ENCODE measurements at regions not wholly inside any gene's neighbourhood (a gene's known extent, or its start where the extent isn't known, plus 50 kb on each side); places are given as distances from the start of the nearest gene placed in this dataset.
"Not testable (repeated sequence)": the region's sequence is repeated elsewhere in the genome, so short reads cannot be mapped to it uniquely, and the experiment has no call there.

DNA sequence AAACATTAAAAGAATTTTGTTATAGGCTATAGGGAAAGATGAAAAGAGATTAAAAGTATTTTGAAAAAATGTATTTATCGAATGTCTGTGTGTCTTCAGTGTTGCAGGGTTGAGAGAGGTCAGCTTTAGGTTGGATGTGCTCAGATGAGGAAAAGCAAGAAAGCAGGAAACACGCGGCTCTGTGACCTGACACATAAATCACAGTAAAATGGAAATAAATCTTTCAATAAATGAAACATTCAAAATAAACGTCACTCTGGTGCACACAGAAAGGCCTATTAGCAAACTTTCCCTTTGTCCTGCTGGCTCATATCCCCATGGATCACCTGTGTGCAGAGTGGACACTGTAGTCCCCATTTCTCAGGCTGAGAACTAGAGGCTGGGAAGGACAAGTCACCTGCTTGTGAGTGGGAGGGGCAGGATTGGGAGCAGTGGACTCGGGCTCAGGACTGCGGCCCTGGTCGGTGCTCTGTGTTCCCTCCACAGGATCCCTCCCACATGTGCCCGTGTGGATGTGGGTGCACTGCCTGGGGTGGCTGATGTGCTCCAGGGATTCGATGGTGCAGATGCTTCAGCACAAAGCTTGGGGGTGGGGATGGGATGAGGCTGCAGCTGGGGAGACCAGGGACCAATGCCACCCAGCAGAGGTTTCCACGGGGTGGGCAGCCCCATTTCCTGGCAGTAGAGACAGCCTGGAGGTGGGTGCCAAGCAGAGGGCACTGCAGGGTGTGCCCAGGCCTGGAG is 96.0 kb upstream of the IGLL5 start:
- Histone ChIP-seq H3K4me1 (ENCODE audit: control insufficient read depth in 2 of 2, insufficient read depth in 2 of 2, low read length in 2 of 2) (peaks cover 0 to 3% of the 10 kb centered on the region in 2 donors), H3K27me3 (replicated peaks in 1 of 4; ENCODE audit: control extremely low read depth in 1 of 4, control insufficient read depth in 3 of 4, insufficient read depth in 4 of 4, low read length in 3 of 4) (peaks cover 0 to 3% (median 0%) of the 10 kb centered on the region in 4 experiments), H3K4me2 (replicated peaks; ENCODE audit: low read depth, low read length, poor library complexity, severe bottlenecking) (no peak overlapping the region), H3K9ac (ENCODE audit: low read length) (no peak overlapping the region), H3K36me3 (replicated peaks in 1 of 2; ENCODE audit: control extremely low read depth in 1 of 2, control insufficient read depth in 1 of 2, extremely low read depth in 1 of 2, insufficient read depth in 2 of 2, low read length in 1 of 2) (no peaks in the 10 kb centered on the region), H3K27ac (ENCODE audit: low read length in 2 of 2) (no peak overlapping the region), H3K79me2 (ENCODE audit: control insufficient read depth, insufficient read depth, low read length) (no peaks in the 10 kb centered on the region), H4K20me1 (ENCODE audit: control insufficient read depth, insufficient read depth, low read length, poor library complexity, severe bottlenecking) (no peaks in the 10 kb centered on the region), H3K9me3 (ENCODE audit: control extremely low read depth in 1 of 3, control insufficient read depth in 2 of 3, insufficient read depth in 1 of 3, low read length in 2 of 3) (peaks cover 0 to 31% (median 0%) of the 10 kb centered on the region in 3 donors), H2AFZ (ENCODE audit: insufficient read depth, low read depth, low read length, poor library complexity, severe bottlenecking) (no peak overlapping the region), H3K4me3 (ENCODE audit: control extremely low read depth in 1 of 5, extremely low read depth in 1 of 5, insufficient read depth in 1 of 5, low read depth in 2 of 5, low read length in 4 of 5) (no peak overlapping the region)
- WGBS (ENCODE audit: insufficient coverage) = 62% methylated on average over 5 of the region's 10 CpGs
- DNase-seq = no peak
- intact Hi-C loops (cut with micrococcal nuclease) = no loop called here
- ChIA-PET CTCF (interaction anchor here (1.0 to 8.6 kb wide), 7 partner anchors 11 to 166 kb away, joined by 3 to 139 read pairs (median 4); no protein-coding TSS in a partner anchor), POLR2A (no interaction called here)
- no peak for ATAC-seq (ENCODE audit: low read depth)
- Mint-ChIP-seq H3K4me1 (no peaks in the 10 kb centered on the region), H3K27me3 (peaks cover 3% of the 10 kb centered on the region), H3K27ac (no peak overlapping the region), H3K9me3 (ENCODE audit: insufficient read depth) (no peaks in the 10 kb centered on the region), H3K4me3 (no peak overlapping the region)
- TF ChIP-seq, protein P1, sequence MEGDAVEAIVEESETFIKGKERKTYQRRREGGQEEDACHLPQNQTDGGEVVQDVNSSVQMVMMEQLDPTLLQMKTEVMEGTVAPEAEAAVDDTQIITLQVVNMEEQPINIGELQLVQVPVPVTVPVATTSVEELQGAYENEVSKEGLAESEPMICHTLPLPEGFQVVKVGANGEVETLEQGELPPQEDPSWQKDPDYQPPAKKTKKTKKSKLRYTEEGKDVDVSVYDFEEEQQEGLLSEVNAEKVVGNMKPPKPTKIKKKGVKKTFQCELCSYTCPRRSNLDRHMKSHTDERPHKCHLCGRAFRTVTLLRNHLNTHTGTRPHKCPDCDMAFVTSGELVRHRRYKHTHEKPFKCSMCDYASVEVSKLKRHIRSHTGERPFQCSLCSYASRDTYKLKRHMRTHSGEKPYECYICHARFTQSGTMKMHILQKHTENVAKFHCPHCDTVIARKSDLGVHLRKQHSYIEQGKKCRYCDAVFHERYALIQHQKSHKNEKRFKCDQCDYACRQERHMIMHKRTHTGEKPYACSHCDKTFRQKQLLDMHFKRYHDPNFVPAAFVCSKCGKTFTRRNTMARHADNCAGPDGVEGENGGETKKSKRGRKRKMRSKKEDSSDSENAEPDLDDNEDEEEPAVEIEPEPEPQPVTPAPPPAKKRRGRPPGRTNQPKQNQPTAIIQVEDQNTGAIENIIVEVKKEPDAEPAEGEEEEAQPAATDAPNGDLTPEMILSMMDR (IDR thresholded peaks at IDR 0.05) = no peak
- no peak for TF ChIP-seq EZH2 (IDR thresholded peaks at IDR 0.05; ENCODE audit: borderline replicate concordance, insufficient read depth, low read depth, low read length, poor library complexity, severe bottlenecking)

DNA sequence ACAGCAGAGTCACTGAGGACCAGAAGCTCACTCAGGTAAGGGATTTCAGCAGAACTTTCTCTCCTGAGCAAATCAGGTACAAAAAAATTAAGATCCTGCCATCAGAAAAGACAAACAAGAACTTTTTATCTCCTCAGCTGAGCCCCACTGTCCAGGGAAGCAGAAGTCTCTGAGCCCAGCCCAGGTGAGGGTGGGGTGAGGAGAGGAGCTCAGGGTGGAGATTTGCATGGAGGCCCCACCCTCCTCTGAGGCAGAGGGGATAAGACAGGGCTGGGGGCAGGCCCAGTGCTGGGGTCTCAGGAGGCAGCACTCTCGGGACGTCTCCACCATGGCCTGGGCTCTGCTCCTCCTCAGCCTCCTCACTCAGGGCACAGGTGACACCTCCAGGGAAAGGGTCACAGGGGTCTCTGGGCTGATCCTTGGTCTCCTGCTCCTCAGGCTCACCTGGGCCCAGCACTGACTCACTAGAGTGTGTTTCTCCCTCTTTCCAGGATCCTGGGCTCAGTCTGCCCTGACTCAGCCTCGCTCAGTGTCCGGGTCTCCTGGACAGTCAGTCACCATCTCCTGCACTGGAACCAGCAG is 95.3 kb upstream of the IGLL5 start:
- POLR2A ChIA-PET; H3K9me3 Mint-ChIP-seq (ENCODE audit: insufficient read depth); H3K27me3 ChIP-seq (replicated peaks in 1 of 4; ENCODE audit: control extremely low read depth in 1 of 4, control insufficient read depth in 3 of 4, insufficient read depth in 4 of 4, low read length in 3 of 4); H3K4me2 ChIP-seq (replicated peaks; ENCODE audit: low read depth, low read length, poor library complexity, severe bottlenecking); H3K4me1 ChIP-seq (ENCODE audit: control insufficient read depth in 2 of 2, insufficient read depth in 2 of 2, low read length in 2 of 2); DNase-seq; H3K79me2 ChIP-seq (ENCODE audit: control insufficient read depth, insufficient read depth, low read length); H3K27ac ChIP-seq (ENCODE audit: low read length in 2 of 2); H3K4me3 Mint-ChIP-seq; H3K4me1 Mint-ChIP-seq; H3K4me3 ChIP-seq (ENCODE audit: control extremely low read depth in 1 of 5, extremely low read depth in 1 of 5, insufficient read depth in 1 of 5, low read depth in 2 of 5, low read length in 4 of 5); H4K20me1 ChIP-seq (ENCODE audit: control insufficient read depth, insufficient read depth, low read length, poor library complexity, severe bottlenecking); H3K36me3 ChIP-seq (replicated peaks in 1 of 2; ENCODE audit: control extremely low read depth in 1 of 2, control insufficient read depth in 1 of 2, extremely low read depth in 1 of 2, insufficient read depth in 2 of 2, low read length in 1 of 2); H3K27me3 Mint-ChIP-seq; H2AFZ ChIP-seq (ENCODE audit: insufficient read depth, low read depth, low read length, poor library complexity, severe bottlenecking); H3K9ac ChIP-seq (ENCODE audit: low read length); intact Hi-C loops (cut with micrococcal nuclease): not testable (repeated sequence)
- WGBS (ENCODE audit: insufficient coverage) = 81% methylated on average over 3 of the region's 4 CpGs
- H3K27ac Mint-ChIP-seq = peak overlapping the region; percentile 26
- CTCF ChIA-PET = interaction anchor here (1.3 to 8.6 kb wide), 3 partner anchors 10 to 165 kb away, joined by 3 to 139 read pairs (median 4); no protein-coding TSS in a partner anchor
- peaks cover 0 to 31% (median 2%) of the 10 kb centered on the region in 3 donors for H3K9me3 ChIP-seq (ENCODE audit: control extremely low read depth in 1 of 3, control insufficient read depth in 2 of 3, insufficient read depth in 1 of 3, low read length in 2 of 3)
- ATAC-seq (ENCODE audit: low read depth) = peak; percentile 33

DNA sequence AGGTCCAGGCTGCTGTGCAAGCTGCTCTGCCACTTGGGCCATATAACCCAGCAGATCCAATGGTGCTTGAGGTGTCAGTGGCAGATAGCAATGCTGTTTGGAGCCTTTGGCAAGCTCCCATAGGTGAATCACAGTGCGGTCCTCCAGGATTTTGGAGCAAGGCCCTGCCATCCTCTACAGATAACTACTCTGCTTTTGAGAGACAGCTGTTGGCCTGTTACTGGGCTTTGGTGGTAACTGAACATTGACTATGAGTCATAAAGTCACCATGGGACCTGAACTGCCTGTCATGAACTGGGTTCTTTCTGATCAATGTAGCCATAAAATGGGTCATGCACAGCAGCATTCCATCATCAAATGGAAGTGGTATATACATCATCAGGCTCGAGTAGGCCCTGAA is 92.0 kb upstream of the IGLL5 start:
- DNase-seq, H3K4me3 Mint-ChIP-seq: not testable (repeated sequence)
- H3K27me3 Mint-ChIP-seq = peaks cover 11% of the 10 kb centered on the region

More for the DNA sequence above, 92.0 kb upstream of the IGLL5 start:
- H3K79me2 ChIP-seq (ENCODE audit: control insufficient read depth, insufficient read depth, low read length); POLR2A ChIA-PET; H3K9me3 Mint-ChIP-seq (ENCODE audit: insufficient read depth); H3K4me3 ChIP-seq (ENCODE audit: control extremely low read depth in 1 of 5, extremely low read depth in 1 of 5, insufficient read depth in 1 of 5, low read depth in 2 of 5, low read length in 4 of 5); H3K4me1 ChIP-seq (ENCODE audit: control insufficient read depth in 2 of 2, insufficient read depth in 2 of 2, low read length in 2 of 2); ATAC-seq (ENCODE audit: low read depth); H3K27ac ChIP-seq (ENCODE audit: low read length in 2 of 2); H3K36me3 ChIP-seq (replicated peaks in 1 of 2; ENCODE audit: control extremely low read depth in 1 of 2, control insufficient read depth in 1 of 2, extremely low read depth in 1 of 2, insufficient read depth in 2 of 2, low read length in 1 of 2); intact Hi-C loops (cut with micrococcal nuclease); H2AFZ ChIP-seq (ENCODE audit: insufficient read depth, low read depth, low read length, poor library complexity, severe bottlenecking); H3K9ac ChIP-seq (ENCODE audit: low read length); H3K27ac Mint-ChIP-seq; H3K4me2 ChIP-seq (replicated peaks; ENCODE audit: low read depth, low read length, poor library complexity, severe bottlenecking); H3K27me3 ChIP-seq (replicated peaks in 1 of 4; ENCODE audit: control extremely low read depth in 1 of 4, control insufficient read depth in 3 of 4, insufficient read depth in 4 of 4, low read length in 3 of 4); H4K20me1 ChIP-seq (ENCODE audit: control insufficient read depth, insufficient read depth, low read length, poor library complexity, severe bottlenecking): not testable (repeated sequence)
- peaks cover 21% of the 10 kb centered on the region for H3K4me1 Mint-ChIP-seq
- peaks cover 0 to 30% (median 4%) of the 10 kb centered on the region in 3 donors for H3K9me3 ChIP-seq (ENCODE audit: control extremely low read depth in 1 of 3, control insufficient read depth in 2 of 3, insufficient read depth in 1 of 3, low read length in 2 of 3)
- WGBS (ENCODE audit: insufficient coverage) = 75% methylated on average over 2 of the region's 2 CpGs
- CTCF ChIA-PET = interaction anchor here (1.1 kb wide), 1 partner anchor 159 kb away, joined by 5 read pairs; no protein-coding TSS in a partner anchor
